Fibroblast of pulmonary artery (primary cell): ENCODE measurements at regions not wholly inside any gene's neighbourhood (a gene's known extent, or its start where the extent isn't known, plus 50 kb on each side); places are given as distances from the start of the nearest gene placed in this dataset.

ENCODE experiments used
- DNase-seq: peaks from one replicate; pipeline ENCODE4 v3.0.0-alpha.2; 2010; ENCODE audit warnings: low read depth
- H3K4me3 ChIP-seq: replicated peaks from 2 replicates; pipeline ENCODE4 v1.5.1; 2011; ENCODE audit warnings: low read depth, mild to moderate bottlenecking, control low read depth, low read length, moderate library complexity
- CTCF ChIP-seq: IDR thresholded peaks from 2 replicates; pipeline ENCODE4 v1.5.1; 2011; ENCODE audit warnings: mild to moderate bottlenecking, control low read depth, low read length, inconsistent platforms; ENCODE audit errors: missing control alignments

GRCh38 chr6:5855787-5856470 is 150.8 kb downstream of the NRN1 start:
- no peak for DNase-seq
- H3K4me3 ChIP-seq: no peak overlapping the region
- no peak for TF ChIP-seq CTCF

DNA sequence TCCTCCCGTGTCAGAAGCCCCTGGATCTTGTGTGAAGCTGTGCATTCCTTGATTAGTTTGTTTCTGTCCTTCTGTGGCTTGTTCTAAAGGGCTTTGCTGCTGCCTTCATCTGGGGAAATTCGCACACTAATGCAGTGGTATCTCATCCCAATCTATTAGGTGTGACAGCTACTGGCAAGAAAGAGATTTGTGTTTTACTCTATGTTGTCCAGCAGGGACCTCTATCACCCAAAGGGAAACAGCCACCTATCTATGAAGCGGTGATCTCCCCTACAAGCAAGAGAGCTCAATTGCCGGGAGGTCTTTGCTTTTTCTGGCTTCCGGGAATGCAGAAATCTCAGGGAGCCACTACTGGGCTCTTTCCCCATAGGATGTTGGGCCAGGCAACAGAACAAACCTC is 151.8 kb downstream of the NRN1 start:
- TF ChIP-seq CTCF: no peak
- no peak overlapping the region for H3K4me3 ChIP-seq

DNA sequence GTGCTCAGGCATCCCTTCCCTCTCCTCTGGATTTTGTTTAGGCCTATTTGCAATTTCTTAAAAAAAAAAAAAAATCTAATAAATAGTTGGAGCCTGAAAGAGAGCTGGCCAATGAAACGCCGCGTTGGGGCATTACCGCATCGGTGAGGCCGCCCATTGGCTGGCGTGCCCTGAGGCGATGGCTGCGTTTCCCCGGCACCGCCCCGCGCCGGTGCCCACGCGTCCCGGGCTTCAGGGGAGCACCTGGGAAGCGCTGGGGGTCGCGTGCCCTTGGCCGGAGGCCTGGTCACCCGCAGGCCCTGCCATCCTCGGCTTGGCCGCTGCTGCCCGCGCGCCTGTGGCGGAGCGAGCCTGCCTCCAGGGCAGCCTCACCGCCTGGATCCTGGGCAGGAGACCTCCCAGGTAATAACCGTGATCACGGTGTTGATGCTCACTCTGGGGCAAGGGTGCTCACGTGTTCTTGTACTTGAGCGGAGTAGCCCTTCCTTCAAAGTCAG is 155.4 kb downstream of the NRN1 start:
- TF ChIP-seq CTCF: no peak
- peak; percentile 26 for DNase-seq
- H3K4me3 ChIP-seq: peak overlapping the region; percentile 28

More for the DNA sequence above, 151.8 kb downstream of the NRN1 start:
- DNase-seq: no peak

DNA sequence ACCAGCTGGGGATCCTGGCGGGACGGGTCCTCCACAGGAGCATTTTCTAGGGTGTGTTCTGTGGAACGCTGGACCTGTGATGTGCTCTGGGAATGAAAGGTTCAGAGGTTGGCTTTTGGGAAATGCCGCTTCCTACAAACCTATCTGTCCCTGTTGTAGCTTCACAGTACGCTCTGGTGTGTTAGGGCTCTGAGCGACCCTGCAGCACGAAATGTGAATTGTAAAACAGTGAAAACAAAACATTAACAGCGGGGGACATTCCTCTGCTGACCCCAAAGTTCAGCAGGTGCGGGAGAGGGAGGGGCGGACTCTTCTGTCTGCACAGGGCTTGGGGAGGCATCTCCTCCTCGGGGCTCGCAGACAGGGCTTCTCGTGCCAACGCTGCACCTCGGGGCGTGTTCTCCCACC is 155.9 kb downstream of the NRN1 start:
- DNase-seq: no peak
- H3K4me3 ChIP-seq: no peak overlapping the region
- TF ChIP-seq CTCF: no peak

DNA sequence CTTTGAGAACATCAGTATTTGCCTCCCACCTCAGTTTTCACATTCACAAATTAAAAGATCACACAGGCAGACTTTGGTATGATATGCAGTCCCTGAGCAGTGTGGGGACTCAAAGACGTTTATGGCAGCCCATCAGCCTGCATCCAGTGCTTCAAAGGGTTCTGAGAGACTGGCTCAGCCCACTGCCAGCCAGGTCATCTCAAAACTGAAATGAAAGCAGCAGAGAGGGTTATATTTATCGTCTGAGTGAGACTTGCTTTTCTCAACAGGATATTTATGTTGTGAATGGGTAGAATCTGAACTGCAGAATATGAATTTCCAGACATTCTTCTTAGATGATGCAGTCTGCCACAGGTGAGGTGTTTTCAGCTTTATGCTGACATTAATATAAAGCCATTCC is 159.8 kb downstream of the NRN1 start:
- no peak for TF ChIP-seq CTCF
- no peak overlapping the region for H3K4me3 ChIP-seq
- no peak for DNase-seq

GRCh38 chr6:5846335-5846734 is 160.4 kb downstream of the NRN1 start:
- DNase-seq: no peak
- no peak overlapping the region for H3K4me3 ChIP-seq
- TF ChIP-seq CTCF: no peak

- no peak for TF ChIP-seq CTCF
- H3K4me3 ChIP-seq: no peak overlapping the region
- DNase-seq: no peak
Measured at GRCh38 chr6:5843078-5843477, 163.6 kb downstream of the NRN1 start.
